ENCODE measurements at regions not wholly inside any gene's neighbourhood (a gene's known extent, or its start where the extent isn't known, plus 50 kb on each side); places are given as distances from the start of the nearest gene placed in this dataset.
"Not testable (repeated sequence)": the region's sequence is repeated elsewhere in the genome, so short reads cannot be mapped to it uniquely, and the experiment has no call there.

DNA sequence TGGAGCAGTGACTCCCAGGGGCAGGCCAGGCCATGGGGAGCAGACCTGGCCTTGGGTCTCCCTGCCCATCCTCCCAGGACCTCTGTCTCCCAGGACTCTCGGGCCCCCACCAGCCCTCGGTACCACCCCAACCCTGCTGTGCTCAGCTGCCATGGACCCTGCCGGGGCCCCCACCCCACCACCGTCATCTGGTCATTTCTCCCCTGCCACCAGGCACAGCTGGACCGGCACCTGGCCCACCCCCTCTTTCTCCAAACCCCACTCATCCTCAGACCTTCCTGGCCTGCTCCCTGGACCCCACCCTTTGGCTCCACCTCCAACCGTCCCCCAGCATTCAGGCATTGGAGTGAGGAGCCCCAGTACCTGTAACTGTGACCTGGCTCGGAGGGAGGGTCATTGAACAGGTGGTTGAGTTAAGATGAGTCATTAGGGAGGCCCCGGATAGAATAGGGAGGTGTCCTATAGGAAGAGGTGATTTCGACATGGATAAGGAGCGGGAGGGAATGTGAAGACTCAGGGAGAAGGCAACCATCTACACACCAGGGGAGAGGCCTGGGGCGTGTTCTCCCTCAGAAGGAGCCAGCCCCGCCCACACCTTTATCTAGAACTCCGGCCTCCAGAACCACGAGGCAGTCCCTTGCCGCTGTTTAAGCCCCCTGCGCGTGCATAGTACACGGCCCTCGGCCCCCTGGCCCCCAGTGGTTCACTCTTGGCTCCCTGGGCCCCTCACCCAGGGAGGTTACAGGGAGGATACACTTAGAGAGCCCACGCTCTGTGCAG, 1395.9 kb downstream of the BRD1 start:
- DNase-seq: no peak

GRCh38 chr22:48431014-48431413, 1396.7 kb downstream of the BRD1 start:
- no peak for DNase-seq

DNA sequence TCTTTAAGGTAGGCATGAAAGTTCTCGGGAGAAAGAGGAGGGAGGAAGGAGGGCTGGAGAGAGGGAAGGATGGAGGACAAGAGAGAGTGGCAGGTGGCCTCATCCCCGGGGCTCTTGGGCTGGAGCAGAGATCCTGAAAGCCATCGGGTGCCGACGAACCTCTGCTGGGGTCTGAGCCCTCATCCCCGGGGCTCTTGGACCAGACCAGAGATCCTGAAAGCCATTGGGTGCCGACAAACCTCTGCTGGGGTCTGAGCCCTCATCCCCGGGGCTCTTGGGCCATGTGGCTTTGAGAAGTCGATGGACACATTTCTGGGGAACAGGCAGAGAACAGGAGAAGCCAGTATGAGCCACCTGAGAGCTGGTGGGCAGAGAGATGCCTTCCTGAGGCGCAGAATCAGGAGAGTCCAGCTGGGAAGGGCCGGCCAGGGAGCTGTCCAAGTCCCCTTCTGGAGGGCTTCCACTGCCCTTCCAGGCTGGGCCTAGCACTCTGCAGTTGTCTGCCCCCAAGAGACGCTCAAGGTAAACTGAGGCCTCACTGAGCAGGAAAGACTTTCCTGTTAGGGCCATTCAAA, 1398.1 kb downstream of the BRD1 start:
- no peak for DNase-seq

GRCh38 chr22:48428631-48429371, 1398.9 kb downstream of the BRD1 start:
- no peak for DNase-seq

GRCh38 chr22:48427731-48428211, 1399.9 kb downstream of the BRD1 start:
- DNase-seq: no peak

DNA sequence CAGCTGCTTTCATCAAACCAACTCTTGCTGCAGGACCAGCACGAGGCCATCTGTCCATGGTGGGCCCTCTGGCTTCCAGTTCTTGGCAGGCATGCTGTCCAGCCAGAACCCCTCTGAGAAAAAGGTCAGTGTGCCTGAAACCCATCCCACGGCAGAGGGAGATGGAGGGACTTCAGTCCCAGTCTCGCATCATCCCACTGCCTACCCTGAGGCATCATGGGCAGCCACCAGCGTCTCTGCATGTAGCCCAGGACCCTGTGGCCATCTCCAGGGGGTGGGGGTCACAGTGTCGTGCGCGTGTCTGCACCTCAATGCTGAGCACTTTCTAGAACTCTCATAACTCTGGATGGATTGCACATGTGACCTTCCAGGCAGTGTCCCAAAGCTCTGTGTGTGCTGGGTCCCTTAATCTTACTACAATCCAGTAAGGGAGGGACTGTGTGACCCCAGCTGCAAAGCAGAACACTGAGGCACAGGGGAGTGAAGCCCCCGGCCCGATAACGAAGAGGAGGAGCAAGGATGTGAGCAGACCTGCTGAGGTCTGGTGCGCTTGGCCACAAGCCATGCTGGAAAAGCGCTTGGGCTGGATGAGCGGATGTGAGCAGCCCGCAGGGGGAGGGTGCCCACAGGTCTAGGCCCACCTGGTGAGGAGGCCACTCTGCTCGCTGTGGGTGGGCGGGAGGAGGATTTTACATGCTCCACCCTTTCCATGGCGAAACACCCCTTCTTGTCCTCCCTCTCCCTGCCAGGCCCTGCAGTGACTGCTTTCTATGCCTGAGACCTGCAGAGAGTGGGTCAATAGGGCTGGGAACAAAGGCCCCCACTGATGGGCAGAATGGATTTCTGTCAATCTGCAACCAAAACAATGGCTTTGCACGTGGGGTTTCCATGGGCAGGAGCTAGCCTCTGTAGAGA, 1401.0 kb downstream of the BRD1 start:
- no peak for DNase-seq

- no peak for DNase-seq
Measured at GRCh38 chr22:48425641-48426040, 1402.0 kb downstream of the BRD1 start.

- DNase-seq: no peak
Measured at GRCh38 chr22:48425091-48425506, 1402.6 kb downstream of the BRD1 start.

DNA sequence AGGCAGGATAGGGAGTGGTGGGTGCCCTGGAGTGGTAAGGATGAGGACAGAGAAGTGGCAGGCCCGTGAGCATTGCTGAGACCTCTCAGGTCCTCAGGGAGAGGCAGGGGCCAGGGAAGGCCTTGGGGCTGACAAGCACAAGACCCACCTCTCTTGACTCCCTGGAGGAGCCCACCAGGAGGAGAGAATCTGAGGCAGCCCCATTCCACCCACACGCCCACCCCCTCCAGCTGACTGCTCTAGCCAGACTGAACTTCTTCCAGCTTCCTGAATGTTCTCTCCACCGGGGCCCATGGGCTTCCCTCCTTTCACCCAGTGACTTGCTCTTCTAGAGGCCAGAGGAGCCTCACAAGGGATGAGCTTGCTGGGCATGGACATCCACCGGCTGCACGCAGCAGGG, 1403.0 kb downstream of the BRD1 start:
- no peak for DNase-seq

GRCh38 chr22:48424201-48424627, 1403.5 kb downstream of the BRD1 start:
- no peak for DNase-seq

GRCh38 chr22:48423481-48423911, 1404.2 kb downstream of the BRD1 start:
- DNase-seq: no peak

- DNase-seq: no peak
Measured at GRCh38 chr22:48422900-48423480, 1404.7 kb downstream of the BRD1 start.

DNA sequence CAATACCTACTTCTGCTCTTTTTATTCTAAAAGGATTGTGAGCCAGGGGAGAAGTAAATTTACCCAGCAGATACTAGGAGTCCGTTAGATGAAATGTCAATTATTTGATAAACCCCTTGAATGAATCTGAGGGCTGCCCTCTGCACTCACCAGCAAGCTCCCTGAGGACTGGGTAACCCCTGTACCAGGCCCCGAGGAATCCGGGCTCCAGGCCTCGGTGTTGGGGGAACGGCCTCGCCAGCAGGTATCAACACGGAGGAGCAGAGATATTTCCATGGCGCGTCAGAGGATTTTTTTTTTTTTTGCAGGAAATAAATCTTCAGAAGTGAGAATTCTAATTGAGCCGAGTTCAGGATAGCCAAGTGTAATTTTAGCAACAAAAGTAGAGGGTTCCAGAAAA, 1408.8 kb downstream of the BRD1 start:
- no peak for DNase-seq

GRCh38 chr22:48417225-48418070, 1410.2 kb downstream of the BRD1 start:
- no peak for DNase-seq

DNA sequence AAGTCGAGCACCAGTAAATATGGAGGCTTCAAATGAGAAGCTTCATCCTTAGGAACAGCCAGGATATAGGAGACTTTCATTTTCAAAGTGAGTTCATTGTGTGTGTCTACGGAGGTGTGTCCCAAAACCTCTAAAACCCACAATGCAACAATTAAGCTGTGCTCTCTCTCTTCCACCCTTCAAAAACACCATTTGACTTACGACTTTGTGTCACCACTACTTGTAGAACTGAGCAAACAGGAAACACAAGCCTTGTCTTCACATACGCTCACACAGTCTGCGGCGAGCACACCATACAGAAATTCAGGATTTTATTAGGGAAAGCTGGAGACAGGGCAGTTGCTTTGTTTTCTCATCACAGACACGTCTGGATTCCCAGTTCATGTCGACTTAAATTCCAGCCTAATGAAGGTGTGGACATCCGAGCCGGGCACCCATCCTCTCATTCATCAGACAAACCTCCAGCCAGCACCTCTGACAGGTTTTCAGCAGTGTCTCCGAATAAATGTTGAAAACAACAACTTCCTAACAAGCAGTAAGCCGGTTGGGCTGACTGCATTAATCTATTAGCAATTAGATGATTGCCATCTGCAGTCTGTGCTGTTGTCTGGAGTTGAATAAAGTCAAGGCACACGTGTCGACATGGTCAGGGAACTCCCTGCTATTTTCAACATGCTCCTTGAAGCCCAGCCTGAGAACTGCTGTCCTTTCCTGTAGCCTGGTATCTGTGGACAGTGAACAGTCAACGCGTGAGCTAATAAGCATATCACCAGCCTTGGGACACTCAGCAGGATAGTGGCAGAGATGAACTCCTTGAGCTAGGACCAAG, 1411.1 kb downstream of the BRD1 start:
- peak; percentile 27 for DNase-seq

- no peak for DNase-seq
Measured at GRCh38 chr22:48415520-48415919, 1412.2 kb downstream of the BRD1 start.

- no peak for DNase-seq
Measured at GRCh38 chr22:48414651-48415050, 1413.0 kb downstream of the BRD1 start.

DNA sequence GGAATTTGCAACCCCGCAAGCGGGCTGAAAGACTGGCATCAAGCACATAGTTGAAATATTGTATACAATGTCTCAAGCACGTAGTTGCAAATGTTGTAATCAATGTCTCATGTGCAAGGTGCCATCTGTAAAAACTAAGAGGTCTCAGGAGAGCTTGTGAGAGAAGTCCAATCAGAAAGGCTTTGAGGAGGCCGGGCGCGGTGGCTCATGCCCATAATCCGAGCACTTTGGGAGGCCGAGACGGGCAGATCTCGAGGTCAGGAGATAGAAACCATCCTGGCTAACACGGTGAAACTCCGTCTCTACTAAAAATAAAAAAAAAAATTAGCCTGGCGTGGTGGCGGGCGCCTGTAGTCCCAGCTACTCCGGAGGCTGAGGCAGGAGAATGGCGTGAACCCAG, 1414.7 kb downstream of the BRD1 start:
- not testable (repeated sequence) for DNase-seq

DNA sequence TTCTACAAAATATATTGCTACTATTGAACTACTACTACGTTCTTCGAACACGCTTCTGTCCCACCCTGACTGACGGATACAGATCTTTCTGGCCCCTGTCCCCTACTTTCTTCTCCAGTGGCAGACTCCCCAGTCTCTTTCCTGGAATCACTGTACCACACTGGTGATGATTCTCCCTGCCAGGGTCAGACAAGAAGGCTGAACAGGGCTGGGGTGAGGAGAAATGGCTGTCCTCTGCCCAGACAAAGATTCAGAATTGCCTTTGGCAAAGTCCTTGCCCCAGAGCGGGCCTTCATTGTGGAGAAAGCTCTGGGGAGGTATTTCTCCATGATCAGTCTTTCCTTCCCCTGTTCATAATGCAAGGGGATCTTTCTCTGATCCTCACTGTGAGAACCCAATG, 1417.1 kb downstream of the BRD1 start:
- DNase-seq: no peak

GRCh38 chr22:48407256-48407955, 1420.3 kb downstream of the BRD1 start:
- DNase-seq: no peak
